ENCODE measurements at regions not wholly inside any gene's neighbourhood (a gene's known extent, or its start where the extent isn't known, plus 50 kb on each side); places are given as distances from the start of the nearest gene placed in this dataset.

DNA sequence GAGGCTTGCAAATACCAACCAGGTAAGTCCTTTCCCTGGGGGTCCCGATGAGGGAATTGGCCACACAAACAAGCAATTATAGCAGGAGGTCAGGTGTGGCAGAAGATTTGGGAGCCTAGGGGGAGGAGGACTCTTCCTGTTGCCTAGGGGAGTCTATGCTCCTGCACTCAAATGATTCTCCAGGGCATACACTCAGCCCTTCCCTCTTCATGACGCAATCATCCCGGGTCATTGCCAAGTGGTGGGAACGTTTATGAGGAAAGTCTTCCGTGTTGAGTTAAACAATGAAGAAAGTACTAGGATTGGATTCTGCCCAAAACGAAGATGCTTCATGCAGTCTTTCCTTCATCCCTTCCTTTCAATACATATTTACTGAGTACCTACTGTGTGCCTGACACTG, 186.5 kb upstream of the TSHZ2 start:
- H3K4me1 Mint-ChIP-seq (ENCODE audit: unreplicated experiment): peaks cover 6% of the 10 kb centered on the region
- no peak for DNase-seq (ENCODE audit: extremely low spot score, unreplicated experiment)
- no peak overlapping the region for H3K4me3 Mint-ChIP-seq
- H3K27ac Mint-ChIP-seq: no peak overlapping the region
- TF ChIP-seq, protein P1, sequence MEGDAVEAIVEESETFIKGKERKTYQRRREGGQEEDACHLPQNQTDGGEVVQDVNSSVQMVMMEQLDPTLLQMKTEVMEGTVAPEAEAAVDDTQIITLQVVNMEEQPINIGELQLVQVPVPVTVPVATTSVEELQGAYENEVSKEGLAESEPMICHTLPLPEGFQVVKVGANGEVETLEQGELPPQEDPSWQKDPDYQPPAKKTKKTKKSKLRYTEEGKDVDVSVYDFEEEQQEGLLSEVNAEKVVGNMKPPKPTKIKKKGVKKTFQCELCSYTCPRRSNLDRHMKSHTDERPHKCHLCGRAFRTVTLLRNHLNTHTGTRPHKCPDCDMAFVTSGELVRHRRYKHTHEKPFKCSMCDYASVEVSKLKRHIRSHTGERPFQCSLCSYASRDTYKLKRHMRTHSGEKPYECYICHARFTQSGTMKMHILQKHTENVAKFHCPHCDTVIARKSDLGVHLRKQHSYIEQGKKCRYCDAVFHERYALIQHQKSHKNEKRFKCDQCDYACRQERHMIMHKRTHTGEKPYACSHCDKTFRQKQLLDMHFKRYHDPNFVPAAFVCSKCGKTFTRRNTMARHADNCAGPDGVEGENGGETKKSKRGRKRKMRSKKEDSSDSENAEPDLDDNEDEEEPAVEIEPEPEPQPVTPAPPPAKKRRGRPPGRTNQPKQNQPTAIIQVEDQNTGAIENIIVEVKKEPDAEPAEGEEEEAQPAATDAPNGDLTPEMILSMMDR (conservative IDR thresholded peaks at IDR 0.05): no peak
- peaks cover 7% of the 10 kb centered on the region for H3K27me3 Mint-ChIP-seq
- H3K36me3 Mint-ChIP-seq: no peaks in the 10 kb centered on the region
- peaks cover 6% of the 10 kb centered on the region for H3K9me3 Mint-ChIP-seq

DNA sequence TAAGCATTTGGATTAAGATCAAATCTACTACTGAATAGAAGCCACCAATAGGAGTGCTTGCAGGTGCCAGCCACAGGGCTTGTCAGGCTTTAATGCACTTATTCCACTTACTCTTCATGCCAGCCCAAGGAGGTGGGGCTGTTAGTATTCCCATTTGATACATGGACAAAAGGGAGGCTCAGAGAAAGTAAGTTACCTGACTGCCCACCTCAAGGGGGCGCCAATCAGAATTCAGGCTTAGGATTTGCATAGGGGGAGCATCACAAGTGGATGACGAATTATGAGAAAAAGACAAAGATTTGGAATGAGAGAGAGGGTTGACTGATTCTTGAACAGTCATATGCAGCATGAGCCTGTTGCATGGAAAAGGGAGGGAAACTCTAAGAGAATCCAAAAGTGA, 188.4 kb upstream of the TSHZ2 start:
- H3K27ac Mint-ChIP-seq: no peak overlapping the region
- peaks cover 6% of the 10 kb centered on the region for H3K9me3 Mint-ChIP-seq
- H3K4me1 Mint-ChIP-seq (ENCODE audit: unreplicated experiment): peaks cover 7% of the 10 kb centered on the region
- peaks cover 7% of the 10 kb centered on the region for H3K27me3 Mint-ChIP-seq
- H3K36me3 Mint-ChIP-seq: no peaks in the 10 kb centered on the region
- TF ChIP-seq, protein P1 (conservative IDR thresholded peaks at IDR 0.05): peak; percentile 64
- no peak for DNase-seq (ENCODE audit: extremely low spot score, unreplicated experiment)
- H3K4me3 Mint-ChIP-seq: no peak overlapping the region

DNA sequence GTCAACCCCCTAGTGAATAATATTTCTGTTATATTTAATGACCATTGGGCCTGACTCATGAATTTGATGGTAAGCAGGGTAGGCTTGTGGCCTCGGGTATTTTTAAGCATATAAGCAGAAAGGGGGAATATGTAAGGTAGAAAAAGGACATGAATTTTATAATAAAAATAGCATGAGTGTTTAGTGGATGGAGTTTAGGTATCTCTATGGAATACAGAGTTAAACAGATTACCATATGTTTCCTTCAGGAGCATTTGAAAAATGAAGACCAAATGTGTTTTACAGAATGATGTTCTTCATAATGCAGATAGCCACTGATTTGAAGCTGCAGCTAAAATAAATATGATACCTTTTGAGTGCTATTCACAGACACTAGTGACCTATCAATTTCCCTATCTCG, 191.7 kb upstream of the TSHZ2 start:
- TF ChIP-seq, protein P1 (conservative IDR thresholded peaks at IDR 0.05): no peak
- peaks cover 10% of the 10 kb centered on the region for H3K4me1 Mint-ChIP-seq (ENCODE audit: unreplicated experiment)
- H3K4me3 Mint-ChIP-seq: no peak overlapping the region
- H3K9me3 Mint-ChIP-seq: no peaks in the 10 kb centered on the region
- DNase-seq (ENCODE audit: extremely low spot score, unreplicated experiment): no peak
- H3K27ac Mint-ChIP-seq: no peak overlapping the region
- peaks cover 3% of the 10 kb centered on the region for H3K27me3 Mint-ChIP-seq
- H3K36me3 Mint-ChIP-seq: no peaks in the 10 kb centered on the region

- peaks cover 10% of the 10 kb centered on the region for H3K4me1 Mint-ChIP-seq (ENCODE audit: unreplicated experiment)
- no peaks in the 10 kb centered on the region for H3K36me3 Mint-ChIP-seq
- H3K9me3 Mint-ChIP-seq: no peaks in the 10 kb centered on the region
Measured at GRCh38 chr20:52779125-52779524, 193.0 kb upstream of the TSHZ2 start.

DNA sequence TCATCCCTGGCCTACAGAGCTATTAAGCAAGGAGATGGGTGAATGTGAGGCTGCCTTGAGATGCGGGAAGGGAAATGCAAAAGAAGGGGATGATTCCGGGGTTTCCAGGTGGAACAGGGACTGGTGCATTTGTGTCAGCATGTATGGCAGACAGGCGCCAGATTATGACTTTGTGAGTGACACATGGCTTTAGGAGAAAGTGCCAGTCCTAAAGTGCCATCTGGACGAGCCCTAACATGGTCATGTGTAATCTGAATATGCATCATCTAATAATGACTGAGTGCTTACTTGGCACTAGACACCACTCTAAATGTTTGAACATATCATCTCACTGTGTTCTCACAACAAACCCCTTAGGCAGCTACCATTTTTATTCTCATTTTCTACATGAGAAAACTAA, 195.0 kb upstream of the TSHZ2 start:
- Mint-ChIP-seq H3K9me3 (no peaks in the 10 kb centered on the region), H3K4me1 (ENCODE audit: unreplicated experiment) (peaks cover 3% of the 10 kb centered on the region), H3K27ac (no peak overlapping the region), H3K27me3 (peaks cover 3% of the 10 kb centered on the region), H3K4me3 (no peak overlapping the region), H3K36me3 (no peaks in the 10 kb centered on the region)
- TF ChIP-seq, protein P1 (conservative IDR thresholded peaks at IDR 0.05): no peak
- no peak for DNase-seq (ENCODE audit: extremely low spot score, unreplicated experiment)

More at GRCh38 chr20:52779125-52779524, 193.0 kb upstream of the TSHZ2 start:
- H3K27me3 Mint-ChIP-seq: peaks cover 3% of the 10 kb centered on the region
- no peak overlapping the region for H3K4me3 Mint-ChIP-seq
- TF ChIP-seq, protein P1 (conservative IDR thresholded peaks at IDR 0.05): no peak
- DNase-seq (ENCODE audit: extremely low spot score, unreplicated experiment): no peak
- H3K27ac Mint-ChIP-seq: no peak overlapping the region

DNA sequence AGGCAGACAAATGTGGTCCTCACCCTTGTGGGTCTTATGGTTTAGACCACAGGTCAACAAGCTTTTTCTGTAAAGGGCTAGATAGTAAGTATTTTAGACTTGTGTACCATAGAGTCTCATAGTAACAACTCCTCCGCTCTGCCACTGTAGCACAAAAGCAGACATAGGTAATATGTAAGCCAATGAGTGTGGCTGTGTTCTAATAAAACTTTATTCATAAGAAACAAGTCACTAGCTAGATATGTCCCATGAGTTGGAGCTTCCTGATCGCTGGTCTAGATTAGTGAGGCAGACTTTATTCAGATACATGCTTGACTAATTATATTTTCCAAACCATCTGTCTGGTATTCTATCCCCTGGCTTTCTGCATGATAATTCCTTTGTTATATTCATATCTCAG, 196.4 kb upstream of the TSHZ2 start:
- TF ChIP-seq, protein P1 (conservative IDR thresholded peaks at IDR 0.05): no peak
- no peak overlapping the region for H3K27ac Mint-ChIP-seq
- no peaks in the 10 kb centered on the region for H3K9me3 Mint-ChIP-seq
- H3K27me3 Mint-ChIP-seq: peaks cover 3% of the 10 kb centered on the region
- no peak for DNase-seq (ENCODE audit: extremely low spot score, unreplicated experiment)
- H3K4me1 Mint-ChIP-seq (ENCODE audit: unreplicated experiment): peaks cover 3% of the 10 kb centered on the region
- no peaks in the 10 kb centered on the region for H3K36me3 Mint-ChIP-seq
- no peak overlapping the region for H3K4me3 Mint-ChIP-seq

All from type B pancreatic cell (in vitro differentiated cells).